ENCODE measurements at regions not wholly inside any gene's neighbourhood (a gene's known extent, or its start where the extent isn't known, plus 50 kb on each side); places are given as distances from the start of the nearest gene placed in this dataset.

- TF ChIP-seq ETV1 (tag; conservative IDR thresholded peaks at IDR 0.05; ENCODE audit: low read depth) (peak; percentile 70), SMARCB1 (IDR thresholded peaks at IDR 0.05; ENCODE audit: insufficient read length, low read depth) (no peak), ZNF589 (CRISPR knock-in tag; IDR thresholded peaks at IDR 0.05; ENCODE audit: low read depth) (peak; percentile 30; the same call in 1 of the 2 replicates), PTTG1 (tag; IDR thresholded peaks at IDR 0.05; ENCODE audit: low read depth) (no peak), BRF1 (IDR thresholded peaks at IDR 0.05; ENCODE audit: borderline replicate concordance, extremely low read depth, insufficient read length) (no peak), RAD21 (CRISPR knock-in tag; conservative IDR thresholded peaks at IDR 0.05 in 1 of 2, IDR thresholded peaks at IDR 0.05 in 1 of 2) (no peak), REST (IDR thresholded peaks at IDR 0.05; ENCODE audit: borderline replicate concordance) (no peak), REST (CRISPR knock-in tag; IDR thresholded peaks at IDR 0.05; ENCODE audit: low read depth) (no peak), ZNF561 (CRISPR knock-in tag; conservative IDR thresholded peaks at IDR 0.05) (no peak), LCOR (CRISPR knock-in tag; IDR thresholded peaks at IDR 0.05) (no peak)
These were observed 199.9 kb downstream of the PIK3R1 start (continued) for GRCh38 chr5:68415177-68416085.

All from K562 (cell line).